SH-SY5Y (cell line): ENCODE measurements at regions not wholly inside any gene's neighbourhood (a gene's known extent, or its start where the extent isn't known, plus 50 kb on each side); places are given as distances from the start of the nearest gene placed in this dataset.

Source experiments
- GATA2 ChIP-seq: IDR thresholded peaks from 2 replicates; pipeline ENCODE4 v1.6.1; 2011; ENCODE audit warnings: mild to moderate bottlenecking, low read depth, low read length
- GATA3 ChIP-seq: IDR thresholded peaks from 2 replicates; pipeline ENCODE4 v1.6.1; 2011; ENCODE audit warnings: low read depth, mild to moderate bottlenecking, low read length, moderate library complexity

DNA sequence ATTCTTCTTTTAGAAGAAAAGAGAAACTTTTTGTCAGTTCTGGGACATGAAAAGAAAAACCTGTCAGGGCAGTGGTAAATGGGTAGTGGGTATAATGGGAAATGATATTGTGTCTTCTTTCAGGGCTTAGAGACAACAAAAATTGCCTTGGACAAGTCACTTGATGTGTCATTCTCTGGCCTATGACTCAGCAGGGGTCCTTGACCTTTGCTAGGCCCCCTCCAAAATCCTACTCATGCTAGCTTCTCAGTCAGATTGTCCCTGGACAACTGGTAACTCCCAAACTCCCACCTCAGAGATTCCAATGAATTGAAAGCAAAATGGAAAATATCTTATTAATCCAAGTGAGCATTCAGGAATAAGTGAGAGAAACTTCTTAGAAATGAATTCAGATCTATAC, 258.8 kb upstream of the SPRY2 start:
- TF ChIP-seq GATA3 (no peak), GATA2 (no peak)
